Fibroblast of lung (primary cell): ENCODE measurements at regions not wholly inside any gene's neighbourhood (a gene's known extent, or its start where the extent isn't known, plus 50 kb on each side); places are given as distances from the start of the nearest gene placed in this dataset.

Experiments
- EZH2 ChIP-seq: IDR thresholded peaks from 2 replicates; pipeline ENCODE4 v1.5.1; 2012; ENCODE audit warnings: low read length, control low read depth, mild to moderate bottlenecking; ENCODE audit errors: missing control alignments
- TF ChIP-seq, protein P1 (sequence below), 2 donors: IDR thresholded peaks in 1 of 2; conservative IDR thresholded peaks in 1 of 2; 1 replicate in 1 of 2; 2 replicates in 1 of 2; pipeline ENCODE4 v1.5.1; 2011 to 2012; ENCODE audit warnings: low read length in 2 of 2, control low read depth in 1 of 2, inconsistent platforms in 1 of 2, low read depth in 1 of 2, mild to moderate bottlenecking in 1 of 2

- TF ChIP-seq, protein P1, sequence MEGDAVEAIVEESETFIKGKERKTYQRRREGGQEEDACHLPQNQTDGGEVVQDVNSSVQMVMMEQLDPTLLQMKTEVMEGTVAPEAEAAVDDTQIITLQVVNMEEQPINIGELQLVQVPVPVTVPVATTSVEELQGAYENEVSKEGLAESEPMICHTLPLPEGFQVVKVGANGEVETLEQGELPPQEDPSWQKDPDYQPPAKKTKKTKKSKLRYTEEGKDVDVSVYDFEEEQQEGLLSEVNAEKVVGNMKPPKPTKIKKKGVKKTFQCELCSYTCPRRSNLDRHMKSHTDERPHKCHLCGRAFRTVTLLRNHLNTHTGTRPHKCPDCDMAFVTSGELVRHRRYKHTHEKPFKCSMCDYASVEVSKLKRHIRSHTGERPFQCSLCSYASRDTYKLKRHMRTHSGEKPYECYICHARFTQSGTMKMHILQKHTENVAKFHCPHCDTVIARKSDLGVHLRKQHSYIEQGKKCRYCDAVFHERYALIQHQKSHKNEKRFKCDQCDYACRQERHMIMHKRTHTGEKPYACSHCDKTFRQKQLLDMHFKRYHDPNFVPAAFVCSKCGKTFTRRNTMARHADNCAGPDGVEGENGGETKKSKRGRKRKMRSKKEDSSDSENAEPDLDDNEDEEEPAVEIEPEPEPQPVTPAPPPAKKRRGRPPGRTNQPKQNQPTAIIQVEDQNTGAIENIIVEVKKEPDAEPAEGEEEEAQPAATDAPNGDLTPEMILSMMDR (conservative IDR thresholded peaks at IDR 0.05 in 1 of 2, IDR thresholded peaks at IDR 0.05 in 1 of 2; ENCODE audit: low read depth in 1 of 2, low read length in 2 of 2): no peak
- TF ChIP-seq EZH2: no peak
Observed at GRCh38 chrX:19912-20571, 261.1 kb upstream of the PLCXD1 start.
